GM12864 (cell line): ENCODE measurements at regions not wholly inside any gene's neighbourhood (a gene's known extent, or its start where the extent isn't known, plus 50 kb on each side); places are given as distances from the start of the nearest gene placed in this dataset.

Experiments used
- DNase-seq: peaks from one replicate; pipeline ENCODE4 v3.0.0-alpha.2; 2011; ENCODE audit warnings: low read depth
- H3K4me3 ChIP-seq: 2 replicates; pipeline ENCODE4 v1.5.1; 2011; ENCODE audit warnings: mild to moderate bottlenecking, low read depth, low read length, control low read depth
- CTCF ChIP-seq: IDR thresholded peaks from 2 replicates; pipeline ENCODE4 v1.5.1; 2011; ENCODE audit warnings: low read depth, mild to moderate bottlenecking, moderate library complexity, low read length, control low read depth, inconsistent platforms; ENCODE audit errors: missing control alignments

- DNase-seq: no peak
- no peak for TF ChIP-seq CTCF
- no peak overlapping the region for H3K4me3 ChIP-seq
Measured at GRCh38 chr2:217309056-217309455, 449.2 kb upstream of the TNP1 start.

GRCh38 chr2:217307023-217307422 is 447.2 kb upstream of the TNP1 start:
- H3K4me3 ChIP-seq: no peak overlapping the region
- no peak for TF ChIP-seq CTCF
- DNase-seq: no peak

GRCh38 chr2:217305882-217306281 is 446.0 kb upstream of the TNP1 start:
- H3K4me3 ChIP-seq: no peak overlapping the region
- DNase-seq: no peak
- TF ChIP-seq CTCF: no peak

DNA sequence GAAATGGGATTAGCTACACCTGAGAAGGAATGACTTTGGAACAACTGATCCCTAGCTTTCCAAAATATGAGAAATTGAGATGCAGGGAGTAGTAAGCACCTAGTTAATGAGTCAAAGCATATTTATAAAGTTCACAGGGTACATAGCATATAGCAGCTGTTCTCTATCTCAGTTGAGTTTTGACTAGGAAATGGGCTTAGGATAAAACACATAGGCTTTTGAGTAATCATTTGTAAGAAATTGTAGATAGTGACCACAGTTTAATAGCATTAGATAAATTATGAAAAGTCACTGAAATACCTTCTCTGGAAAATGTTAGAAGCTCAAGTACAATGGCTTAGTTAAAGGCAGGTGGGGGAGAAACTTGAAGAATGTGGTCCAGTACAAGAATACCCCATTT is 444.7 kb upstream of the TNP1 start:
- DNase-seq: no peak
- no peak overlapping the region for H3K4me3 ChIP-seq
- no peak for TF ChIP-seq CTCF

DNA sequence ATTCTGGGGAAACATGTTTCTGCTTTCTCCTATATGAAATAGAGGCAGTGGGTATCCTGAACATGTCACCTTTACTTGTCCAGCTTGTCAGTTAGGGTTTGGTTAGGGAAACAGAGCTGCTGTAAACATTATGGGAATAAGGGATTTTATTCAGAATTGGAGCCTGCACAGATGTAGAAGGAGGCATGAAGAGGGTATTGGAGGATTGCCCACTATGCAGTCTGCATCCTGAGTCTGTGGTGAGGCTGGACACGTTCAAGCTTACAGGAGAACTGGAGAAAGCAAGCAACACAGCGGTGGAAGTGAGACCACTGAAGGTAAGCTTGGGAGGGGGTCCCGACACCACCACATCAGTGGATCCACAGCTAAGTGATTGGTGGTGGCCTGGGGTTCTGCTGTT is 443.0 kb upstream of the TNP1 start:
- H3K4me3 ChIP-seq: no peak overlapping the region
- no peak for TF ChIP-seq CTCF
- DNase-seq: no peak

DNA sequence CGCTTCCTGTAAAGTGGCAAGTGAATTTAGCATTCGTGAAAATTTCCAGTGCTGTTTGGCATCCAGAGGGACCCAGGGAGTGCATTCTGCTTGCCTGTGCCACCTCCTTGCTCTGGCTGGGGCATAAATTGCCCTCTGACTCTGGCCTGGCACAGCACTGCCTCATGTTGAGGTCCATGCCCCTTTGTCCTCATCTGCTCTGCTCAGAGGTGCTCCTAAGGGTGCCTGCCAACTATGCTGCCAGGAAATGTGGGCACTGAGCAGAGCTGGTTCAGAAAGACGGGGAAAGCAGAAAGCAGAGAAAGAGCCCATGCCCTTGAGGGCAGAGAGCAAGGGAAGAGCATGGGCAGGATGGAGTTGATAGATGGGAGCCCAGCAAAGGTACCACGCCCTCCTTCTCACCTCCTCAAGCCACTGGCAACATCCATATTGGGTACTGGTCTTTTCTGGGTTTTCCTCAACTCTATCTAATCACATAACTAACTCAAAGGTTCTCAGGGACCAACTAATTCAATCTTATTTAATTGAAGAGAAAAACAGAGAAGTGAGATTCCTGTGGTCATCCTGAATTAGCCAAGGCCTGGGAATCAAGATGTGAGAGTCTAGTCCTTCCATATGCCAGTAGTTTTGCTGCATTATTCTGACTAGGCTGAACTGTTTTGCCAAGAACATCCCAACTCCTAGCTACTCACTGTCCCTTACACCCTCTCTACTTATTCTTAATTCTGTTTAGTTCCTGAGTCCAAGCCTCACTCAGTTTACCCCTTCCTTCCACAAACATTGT is 441.5 kb upstream of the TNP1 start:
- no peak for TF ChIP-seq CTCF
- H3K4me3 ChIP-seq: no peak overlapping the region
- no peak for DNase-seq

DNA sequence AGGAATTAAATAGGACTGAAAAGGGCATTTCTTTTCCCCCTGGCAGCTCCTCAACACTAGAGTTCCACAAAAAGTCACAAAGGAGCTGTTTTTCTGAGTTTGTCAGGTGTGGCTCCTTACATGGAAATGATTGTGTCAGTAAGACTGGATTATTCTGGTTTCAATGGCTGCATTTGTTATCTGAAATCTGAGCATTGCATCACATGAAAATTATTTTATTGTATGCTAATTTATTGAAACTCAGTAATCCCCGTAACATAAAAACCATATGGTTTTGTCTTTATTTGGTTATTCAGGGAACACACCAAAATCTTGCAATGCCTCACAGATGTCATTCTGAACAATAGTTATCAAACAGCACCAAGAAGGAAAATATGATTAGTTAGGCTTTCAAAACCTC is 439.7 kb upstream of the TNP1 start:
- TF ChIP-seq CTCF: no peak
- no peak for DNase-seq
- H3K4me3 ChIP-seq: no peak overlapping the region
